DMS114 treated with DMSO at 0.1 percent for 48 hours (cell line): ENCODE measurements at regions not wholly inside any gene's neighbourhood (a gene's known extent, or its start where the extent isn't known, plus 50 kb on each side); places are given as distances from the start of the nearest gene placed in this dataset.

Experiments used
- DNase-seq: peaks from one replicate; lab custom pipeline; 2025; ENCODE audit not compliant: unreplicated experiment; lab: John Stamatoyannopoulos, UW

DNA sequence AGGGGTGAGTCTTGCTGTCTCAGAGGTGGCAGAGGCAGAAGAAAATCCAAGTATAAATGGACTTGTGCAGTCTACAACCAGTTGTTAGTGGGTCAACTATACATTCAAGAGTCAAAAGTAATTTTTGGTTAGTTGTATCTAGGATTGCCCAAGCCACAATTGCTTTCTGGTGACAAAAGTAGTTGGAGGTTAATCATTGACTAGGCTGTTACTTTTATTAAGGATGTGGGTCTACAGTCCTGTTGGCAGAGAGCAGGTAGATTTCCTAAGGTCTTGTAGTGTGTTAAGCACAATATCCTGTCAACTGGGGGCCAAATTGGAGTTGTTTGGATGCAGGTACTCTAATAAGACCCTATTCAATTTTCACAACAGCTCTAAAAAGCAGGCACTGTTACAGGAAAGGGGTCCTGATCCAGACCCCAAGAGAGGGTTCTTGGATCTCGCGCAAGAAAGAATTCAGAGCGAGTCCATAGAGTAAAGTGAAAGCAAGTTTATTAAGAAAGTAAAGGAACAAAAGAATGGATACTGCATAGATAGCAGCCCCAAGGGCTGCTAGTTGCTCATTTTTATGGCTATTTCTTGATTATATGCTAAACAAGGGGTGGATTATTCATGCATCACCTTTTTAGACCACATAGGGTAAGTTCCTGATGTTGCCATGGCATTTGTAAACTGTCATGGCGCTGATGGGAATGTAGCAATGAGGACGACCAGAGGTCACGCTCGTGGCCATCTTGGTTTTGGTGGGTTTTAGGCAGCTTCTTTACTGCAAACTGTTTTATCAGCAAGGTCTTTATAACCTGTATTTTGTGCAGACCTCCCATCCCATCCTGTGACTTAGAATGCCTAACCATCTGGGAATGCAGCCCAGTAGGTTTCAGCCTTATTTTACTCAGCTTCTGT, 232.6 kb upstream of the SRRM4 start:
- DNase-seq: no peak

DNA sequence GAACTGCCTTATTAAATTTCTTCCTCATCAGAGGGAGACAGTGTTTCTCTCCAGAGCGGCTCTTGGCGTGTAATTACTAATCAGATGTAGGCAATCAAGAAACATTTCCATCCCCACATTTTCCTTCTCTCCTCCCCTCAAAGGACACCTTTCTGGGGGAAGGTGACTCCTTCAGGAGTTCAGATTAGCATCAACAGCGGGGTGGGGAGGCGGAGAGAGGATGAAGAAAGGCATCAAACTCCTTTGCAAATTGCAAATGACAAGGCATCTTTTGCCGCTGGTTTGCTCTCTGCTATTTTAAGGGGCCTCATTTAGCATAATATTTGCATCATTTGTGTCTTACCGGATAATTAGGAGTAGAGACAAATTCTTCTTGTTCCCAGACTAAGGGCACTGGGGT, 231.7 kb upstream of the SRRM4 start:
- DNase-seq: no peak

DNA sequence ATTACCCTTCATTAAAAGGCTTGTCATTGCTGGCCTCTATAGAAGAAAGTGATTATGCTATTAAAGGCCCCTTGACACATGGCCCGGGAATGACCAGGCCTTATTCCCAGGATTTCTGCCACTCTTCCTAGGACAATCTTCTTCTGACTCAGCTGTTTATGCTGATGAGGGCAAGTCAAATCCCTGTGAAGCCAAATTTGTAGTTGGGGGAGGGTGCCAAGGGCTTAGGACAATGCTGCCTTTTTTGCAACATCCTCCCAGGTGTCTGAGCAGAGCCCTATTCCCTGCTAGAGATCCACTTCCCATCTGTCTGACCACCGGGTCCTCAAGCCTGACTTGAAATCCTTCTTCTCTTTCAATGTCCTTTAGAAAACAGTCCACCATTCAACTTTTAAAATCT, 230.7 kb upstream of the SRRM4 start:
- no peak for DNase-seq

- no peak for DNase-seq
Measured at GRCh38 chr12:118751355-118751754, 230.0 kb upstream of the SRRM4 start.

DNA sequence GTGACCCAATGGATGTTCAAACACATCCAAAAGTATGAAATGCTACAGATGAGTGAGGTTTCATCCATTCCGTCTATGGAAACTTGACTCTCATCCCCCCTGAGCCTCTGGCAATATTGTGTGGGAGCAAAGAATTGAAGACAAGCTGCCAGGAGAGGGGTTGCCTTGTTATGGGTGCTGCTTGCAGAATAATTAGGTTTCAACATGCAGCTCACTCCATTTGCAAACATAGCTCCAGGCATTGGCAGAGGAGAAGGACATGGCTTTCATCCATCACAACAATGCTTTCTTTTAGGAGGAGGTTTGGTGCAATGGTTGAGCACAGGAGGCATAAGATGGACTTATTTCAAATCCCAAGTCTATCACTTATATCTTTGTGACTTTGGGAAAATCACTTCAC, 220.7 kb upstream of the SRRM4 start:
- DNase-seq: no peak

DNA sequence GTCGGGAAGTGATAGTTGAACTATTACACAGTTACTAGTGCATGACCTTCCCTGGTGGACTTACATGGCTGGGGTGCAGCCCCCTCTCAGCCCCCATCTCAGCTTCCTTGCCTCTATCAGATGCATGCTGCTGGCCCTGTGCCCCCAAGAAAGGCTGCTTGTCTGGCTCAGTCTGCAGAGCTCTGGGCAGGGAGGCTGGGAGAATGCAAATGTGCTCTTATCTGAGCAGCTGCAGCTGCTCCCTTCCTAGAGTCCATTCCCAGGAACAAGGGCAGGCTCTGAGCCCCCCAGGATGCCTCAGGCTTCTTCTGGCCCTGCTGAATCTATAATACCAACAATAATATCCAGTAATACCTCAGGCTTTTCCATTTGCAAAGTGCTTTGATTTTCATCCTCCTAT, 218.1 kb upstream of the SRRM4 start:
- DNase-seq: no peak

DNA sequence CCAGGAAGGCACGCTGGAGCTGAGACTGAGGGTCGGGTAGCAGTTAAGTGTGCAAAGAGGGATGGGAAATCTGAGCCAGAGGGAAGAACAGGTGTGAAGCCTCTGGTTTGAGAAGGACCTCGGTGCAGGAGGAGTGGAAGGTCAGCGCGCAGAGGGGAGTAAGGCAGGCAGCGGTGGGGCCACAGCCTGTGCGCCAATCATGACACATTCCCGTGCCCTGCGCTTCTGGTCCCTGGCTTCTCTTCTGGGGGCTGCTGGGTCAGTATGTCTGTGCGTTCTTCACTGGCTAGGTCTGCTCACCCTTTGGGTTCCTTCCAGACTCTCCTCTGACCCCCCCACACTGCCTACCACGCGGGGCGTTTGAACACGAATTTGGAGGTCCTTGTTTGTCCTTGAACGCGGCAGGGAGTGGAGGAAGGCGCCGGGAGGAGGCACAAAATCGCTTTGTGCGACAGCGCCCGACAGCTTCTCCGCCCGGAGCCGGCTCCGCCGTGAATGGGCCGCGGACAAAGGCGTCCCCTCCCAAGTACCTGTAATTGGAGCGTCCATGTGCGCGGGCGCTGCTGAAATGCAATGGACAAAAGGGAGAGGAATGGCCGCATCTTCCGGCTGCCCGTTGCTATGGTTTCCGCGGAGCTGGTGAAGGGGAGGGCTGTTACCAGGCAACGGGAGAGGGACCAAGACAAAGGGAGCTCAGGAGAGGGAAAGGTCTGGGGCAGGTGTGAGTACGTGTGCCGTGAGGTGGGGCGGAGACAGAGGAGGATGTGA, 207.2 kb upstream of the SRRM4 start:
- no peak for DNase-seq

GRCh38 chr12:118777504-118777903, 203.8 kb upstream of the SRRM4 start:
- no peak for DNase-seq

GRCh38 chr12:118778077-118778476, 203.3 kb upstream of the SRRM4 start:
- DNase-seq: no peak

DNA sequence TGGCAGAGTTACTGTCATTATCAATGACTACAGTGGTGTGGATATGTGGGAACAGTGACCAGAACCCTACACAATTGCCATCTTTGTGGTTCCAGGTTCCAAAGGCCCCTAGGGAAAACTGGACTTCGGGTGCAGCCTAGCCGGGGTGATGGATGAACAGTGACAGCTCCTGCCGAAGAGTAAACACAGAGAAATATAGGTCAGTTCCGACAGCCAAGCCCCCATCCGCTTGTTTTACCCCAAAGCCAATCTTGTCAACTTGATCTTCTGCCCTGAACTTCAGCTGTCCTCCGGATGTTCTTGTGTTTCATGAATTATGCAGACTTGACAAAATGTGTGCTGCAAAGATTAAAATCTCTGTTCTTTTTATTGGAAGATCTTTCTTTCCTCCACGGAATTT, 200.4 kb upstream of the SRRM4 start:
- no peak for DNase-seq

GRCh38 chr12:118781692-118782091, 199.6 kb upstream of the SRRM4 start:
- no peak for DNase-seq

- DNase-seq: no peak
Measured at GRCh38 chr12:118783703-118784102, 197.6 kb upstream of the SRRM4 start.

- no peak for DNase-seq
Measured at GRCh38 chr12:118790578-118790977, 190.8 kb upstream of the SRRM4 start.

DNA sequence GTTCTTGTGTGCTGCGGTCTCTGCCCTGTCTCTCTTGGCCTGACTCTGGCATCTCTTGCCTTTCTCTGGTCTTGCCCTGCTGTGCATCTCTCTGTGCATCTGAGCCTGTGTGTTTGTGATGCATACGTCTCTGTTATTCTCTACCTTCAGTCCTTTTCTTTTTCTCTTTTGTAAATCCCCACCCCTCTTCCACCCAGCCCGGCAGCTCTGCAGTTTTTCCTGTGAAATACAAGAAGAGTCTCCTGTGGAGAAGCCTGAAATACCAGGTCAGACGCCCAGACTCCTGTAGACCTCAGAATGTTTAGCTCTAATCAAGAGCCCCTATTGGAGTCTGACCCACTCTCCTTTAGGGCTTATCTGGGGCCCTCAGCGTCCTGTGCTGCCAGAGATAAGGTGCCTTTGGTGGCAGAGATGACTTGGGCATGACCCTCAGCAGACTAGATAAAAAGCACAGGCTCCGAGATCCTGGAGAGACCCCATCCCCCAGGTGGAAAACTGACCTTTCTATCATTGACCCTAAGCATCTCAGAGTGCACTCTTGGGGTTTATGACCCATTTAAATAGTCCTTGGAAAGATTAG, 167.5 kb upstream of the SRRM4 start:
- no peak for DNase-seq

- DNase-seq: no peak
Measured at GRCh38 chr12:118816296-118816695, 165.0 kb upstream of the SRRM4 start.

DNA sequence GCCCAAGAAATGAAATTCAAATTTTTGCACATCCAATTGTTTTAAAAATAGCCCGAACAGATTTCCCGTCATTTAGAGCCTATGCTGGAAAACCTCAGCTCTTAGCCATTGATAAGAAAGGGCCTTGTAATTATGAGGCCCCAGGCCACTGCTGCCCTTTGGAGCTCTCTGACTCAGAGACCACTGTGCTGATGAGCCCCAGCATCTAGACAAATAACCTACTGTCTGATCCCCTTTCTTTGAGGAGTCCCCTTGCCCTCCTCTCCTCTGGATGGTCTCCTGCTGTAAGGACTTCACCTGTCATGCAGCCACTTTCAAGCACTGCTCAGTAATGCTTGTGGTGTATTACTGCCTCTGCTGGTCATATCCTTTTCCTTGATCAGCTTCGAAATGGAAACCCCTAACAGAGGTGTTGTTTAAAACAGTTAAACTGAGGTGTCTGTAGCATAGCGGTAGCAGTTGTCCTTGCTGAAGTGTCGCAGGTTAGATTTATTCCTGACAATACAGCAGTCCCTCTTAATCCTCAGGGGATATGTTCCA, 159.9 kb upstream of the SRRM4 start:
- no peak for DNase-seq

DNA sequence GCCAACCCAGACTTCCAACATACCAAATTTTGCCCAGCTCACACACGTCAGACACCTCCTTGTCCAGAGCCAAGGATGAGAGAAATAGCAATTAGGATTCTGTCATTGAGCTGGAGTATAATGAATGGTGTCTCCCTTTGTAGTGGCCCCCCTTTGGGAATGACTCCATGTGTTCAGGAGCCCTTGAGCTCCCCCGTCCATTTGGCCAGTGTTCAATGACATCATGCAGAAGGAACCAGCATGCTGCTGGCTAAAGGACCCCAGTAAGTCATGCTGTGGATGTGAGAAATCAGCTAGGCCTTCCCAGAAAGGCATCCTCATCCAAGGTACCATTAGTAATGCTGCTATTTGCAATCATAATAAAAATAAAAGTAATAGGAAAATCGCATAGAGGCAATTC, 158.8 kb upstream of the SRRM4 start:
- no peak for DNase-seq

DNA sequence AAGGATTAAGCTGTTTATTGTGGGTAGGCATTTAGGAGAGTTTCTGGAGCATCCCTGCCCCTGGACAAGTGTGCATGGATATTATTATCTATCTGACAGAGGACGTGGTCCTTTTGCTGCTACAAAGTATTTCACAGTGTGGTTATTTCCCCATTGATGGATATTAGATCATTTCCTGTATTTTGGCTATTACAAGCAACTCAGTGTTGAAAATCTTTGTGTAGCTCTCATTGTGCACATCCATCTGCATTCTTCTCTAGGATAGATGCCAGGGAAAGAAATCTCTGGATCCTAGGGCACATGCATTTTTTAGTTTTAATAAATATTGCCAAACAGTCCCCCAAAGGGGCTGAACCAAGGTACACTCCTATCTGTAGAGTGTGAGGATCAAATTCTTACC, 154.3 kb upstream of the SRRM4 start:
- DNase-seq: no peak

DNA sequence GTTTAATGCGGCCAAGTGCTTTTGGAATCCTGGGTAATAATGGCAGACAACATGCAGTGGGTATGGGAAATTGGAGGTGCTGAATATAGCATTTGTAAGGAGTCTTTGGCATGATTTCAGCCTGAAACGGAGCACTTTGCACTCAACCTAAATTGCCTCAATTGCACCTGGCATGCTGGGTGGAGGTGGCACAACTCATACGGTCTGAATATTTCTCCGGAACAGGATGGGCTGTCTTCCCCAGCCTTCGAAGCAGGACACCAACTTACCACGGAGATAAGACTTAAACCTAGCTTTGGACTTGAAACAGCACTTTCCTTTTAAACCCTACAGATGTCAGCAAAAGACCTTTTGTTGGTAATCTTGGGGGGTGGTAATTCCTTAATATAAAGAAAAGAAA, 153.7 kb upstream of the SRRM4 start:
- DNase-seq: no peak

- no peak for DNase-seq
Measured at GRCh38 chr12:118830296-118830695, 151.0 kb upstream of the SRRM4 start.

DNA sequence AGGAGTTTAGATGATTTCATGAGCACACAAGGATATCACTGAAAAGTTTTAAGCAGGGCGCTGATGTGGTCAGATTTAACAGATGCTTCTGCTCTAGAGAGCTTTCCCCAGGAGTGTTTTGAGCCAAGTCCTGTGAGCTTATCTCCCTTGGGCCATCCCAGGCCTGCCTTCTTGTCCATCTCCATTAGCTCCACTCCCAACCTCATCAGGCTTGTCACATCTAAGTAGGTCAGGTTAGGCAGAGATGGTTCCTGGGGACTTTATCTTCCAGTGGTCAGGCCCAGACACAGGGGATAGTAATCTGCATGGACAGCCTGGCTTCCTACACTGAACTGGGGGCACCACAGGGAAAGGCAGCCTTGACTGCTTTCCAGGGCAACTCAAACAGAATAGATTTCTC, 145.4 kb upstream of the SRRM4 start:
- no peak for DNase-seq

- peak; percentile 51 for DNase-seq
Measured at GRCh38 chr12:118840399-118840798, 140.9 kb upstream of the SRRM4 start.
